H1 (cell line): ENCODE measurements at regions not wholly inside any gene's neighbourhood (a gene's known extent, or its start where the extent isn't known, plus 50 kb on each side); places are given as distances from the start of the nearest gene placed in this dataset.

Experiments
- CTCF ChIA-PET: fragments of 300-600 bp; sonication (Branson Sonifier 250); formaldehyde crosslinking; loops from one replicate; lab custom pipeline; 2021; ENCODE audit not compliant: partially characterized antibody; lab: Charles Lee
- POLR2A ChIA-PET: fragments of 300-600 bp; sonication (Branson Sonifier 250); formaldehyde crosslinking; loops from one replicate; lab custom pipeline; 2021; ENCODE audit warnings: inconsistent platforms; ENCODE audit not compliant: partially characterized antibody; lab: Charles Lee
- DNase-seq, 2 experiments: peaks; one replicate each; pipeline versions ENCODE4 v3.0.0 to v3.0.0-alpha.2; 2010 to 2022; ENCODE audit warnings: low spot score in 2 of 2, low read depth in 1 of 2, mixed read lengths in 1 of 2
- FAIRE-seq: peaks from 2 replicates; lab custom pipeline; 2011; peaks lifted over from hg19 to GRCh38; lab: Jason Lieb, UNC
- H2AFZ ChIP-seq: 2 replicates; pipeline ENCODE4 v1.8.1; 2012; ENCODE audit warnings: low read length, inconsistent platforms
- H2AK5ac ChIP-seq: 2 replicates; pipeline ENCODE4 v1.6.1; 2013; ENCODE audit warnings: low read depth, low read length
- H2BK120ac ChIP-seq: replicated peaks from 2 replicates; pipeline ENCODE3; 2013; ENCODE audit warnings: low read depth, low read length, inconsistent platforms
- H2BK12ac ChIP-seq: 2 replicates; pipeline ENCODE4 v1.6.1; 2013; ENCODE audit warnings: low read depth, low read length
- H2BK15ac ChIP-seq: 2 replicates; pipeline ENCODE4 v1.6.1; 2013; ENCODE audit warnings: low read length
- H2BK20ac ChIP-seq: 2 replicates; pipeline ENCODE4 v1.6.1; 2013; ENCODE audit warnings: low read length
- H2BK5ac ChIP-seq: 2 replicates; pipeline ENCODE4 v1.6.1; 2013; ENCODE audit warnings: low read depth, low read length
- H3K14ac ChIP-seq: 2 replicates; pipeline ENCODE4 v1.6.1; 2013; ENCODE audit warnings: inconsistent platforms; ENCODE audit not compliant: insufficient read length
- H3K18ac ChIP-seq: 2 replicates; pipeline ENCODE4 v1.6.1; 2013; ENCODE audit warnings: low read length; ENCODE audit errors: extremely low read depth
- H3K23ac ChIP-seq: 2 replicates; pipeline ENCODE4 v1.6.1; 2013; ENCODE audit warnings: inconsistent platforms; ENCODE audit not compliant: insufficient read length
- H3K23me2 ChIP-seq: 2 replicates; pipeline ENCODE4 v1.6.1; 2013; ENCODE audit warnings: low read depth, low read length
- H3K27ac ChIP-seq: 2 replicates; pipeline ENCODE4 v1.6.1; 2011; ENCODE audit warnings: low read depth, low read length, inconsistent platforms
- H3K27me3 ChIP-seq, 4 experiments: replicated peaks in 1 of 4; 1 replicate in 1 of 4; 2 replicates in 3 of 4; pipeline versions ENCODE4 v1.6.1 to v1.8.1; 2011 to 2013; ENCODE audit warnings: low read length in 3 of 4, mild to moderate bottlenecking in 3 of 4, inconsistent platforms in 2 of 4, mixed read lengths in 2 of 4, moderate library complexity in 1 of 4; ENCODE audit not compliant: control insufficient read depth in 3 of 4, insufficient read depth in 3 of 4; ENCODE audit errors: extremely low read depth in 1 of 4
- H3K36me3 ChIP-seq, 4 experiments: 2 replicates each; pipeline versions ENCODE4 v1.6.1 to v1.8.1; 2011 to 2013; ENCODE audit warnings: mild to moderate bottlenecking in 4 of 4, low read length in 3 of 4, moderate library complexity in 2 of 4, control low read depth in 1 of 4, inconsistent platforms in 1 of 4; ENCODE audit not compliant: insufficient read depth in 4 of 4, control insufficient read depth in 2 of 4
- H3K4ac ChIP-seq: replicated peaks from 2 replicates; pipeline ENCODE3; 2013; ENCODE audit warnings: low read length, low read depth, mixed read lengths, inconsistent platforms; ENCODE audit not compliant: insufficient read length
- H3K4me1 ChIP-seq, 4 experiments: replicated peaks in 1 of 4; 1 replicate in 1 of 4; 2 replicates in 3 of 4; pipeline versions ENCODE4 v1.6.1 to v1.8.1; 2011 to 2013; ENCODE audit warnings: low read length in 3 of 4, inconsistent platforms in 2 of 4, mixed read lengths in 1 of 4; ENCODE audit not compliant: insufficient read depth in 4 of 4, control insufficient read depth in 3 of 4
- H3K4me2 ChIP-seq, 2 experiments: 2 replicates each; pipeline versions ENCODE4 v1.6.1 to v1.8.1; 2011 to 2013; ENCODE audit warnings: low read depth in 2 of 2, low read length in 2 of 2, control low read depth in 1 of 2, inconsistent platforms in 1 of 2, mild to moderate bottlenecking in 1 of 2; ENCODE audit not compliant: insufficient read depth in 1 of 2
- H3K4me3 ChIP-seq, 4 experiments: fragments of 200-600, 300-600 bp in 1 of 4; sonication (generic), shearing (Covaris generic), sonication (Bioruptor Twin) in 1 of 4; 2 replicates each; pipeline versions ENCODE4 v1.5.1 to v1.8.1; 2011 to 2016; ENCODE audit warnings: low read length in 4 of 4, low read depth in 3 of 4, control low read depth in 2 of 4, inconsistent platforms in 2 of 4, mild to moderate bottlenecking in 2 of 4, mixed read lengths in 1 of 4, moderate library complexity in 1 of 4; ENCODE audit not compliant: insufficient read depth in 2 of 4; ENCODE audit errors: extremely low read depth in 1 of 4
- H3K56ac ChIP-seq: replicated peaks from 2 replicates; pipeline ENCODE3; 2013; ENCODE audit warnings: low read depth, mild to moderate bottlenecking, mixed read lengths, low read length, inconsistent platforms; ENCODE audit not compliant: insufficient read length
- H3K79me1 ChIP-seq: 2 replicates; pipeline ENCODE4 v1.6.1; 2013; ENCODE audit warnings: low read depth, low read length, control low read depth
- H3K79me2 ChIP-seq, 2 experiments: 2 replicates each; pipeline versions ENCODE4 v1.6.1 to v1.8.1; 2012 to 2013; ENCODE audit warnings: low read length in 2 of 2, mild to moderate bottlenecking in 2 of 2, inconsistent platforms in 1 of 2; ENCODE audit not compliant: insufficient read depth in 2 of 2, control insufficient read depth in 1 of 2
- H3K9ac ChIP-seq, 4 experiments: replicated peaks in 1 of 4; 1 replicate in 1 of 4; 2 replicates in 3 of 4; pipeline versions ENCODE4 v1.6.1 to v1.8.1; 2011 to 2013; ENCODE audit warnings: low read depth in 3 of 4, low read length in 3 of 4, control low read depth in 2 of 4, mild to moderate bottlenecking in 2 of 4, moderate library complexity in 2 of 4, inconsistent platforms in 1 of 4; ENCODE audit errors: extremely low read depth in 1 of 4
- H3K9me3 ChIP-seq, 2 experiments: 2 replicates each; pipeline versions ENCODE4 v1.6.1 to v1.8.1; 2012 to 2013; ENCODE audit warnings: mild to moderate bottlenecking in 2 of 2, moderate library complexity in 2 of 2, control low read depth in 1 of 2, inconsistent platforms in 1 of 2, low read depth in 1 of 2, low read length in 1 of 2, mixed read lengths in 1 of 2; ENCODE audit not compliant: insufficient read depth in 2 of 2
- H4K20me1 ChIP-seq, 2 experiments: replicated peaks in 1 of 2; 2 replicates each; pipeline versions ENCODE3 to v1.8.1; 2011 to 2013; ENCODE audit warnings: inconsistent platforms in 2 of 2, low read length in 2 of 2, mild to moderate bottlenecking in 1 of 2; ENCODE audit not compliant: insufficient read depth in 2 of 2, control insufficient read depth in 1 of 2
- H4K5ac ChIP-seq: 2 replicates; pipeline ENCODE4 v1.6.1; 2013; ENCODE audit warnings: low read length, low read depth, mixed read lengths, inconsistent platforms; ENCODE audit not compliant: insufficient read length
- H4K8ac ChIP-seq: 2 replicates; pipeline ENCODE4 v1.8.0; 2013; ENCODE audit warnings: mild to moderate bottlenecking, moderate library complexity, low read length, inconsistent platforms; ENCODE audit not compliant: insufficient read depth; ENCODE audit errors: extremely low read depth
- H4K91ac ChIP-seq: replicated peaks from 2 replicates; pipeline ENCODE3; 2013; ENCODE audit warnings: low read length, mixed read lengths, inconsistent platforms; ENCODE audit not compliant: insufficient read length
- ATF3 ChIP-seq: IDR thresholded peaks from 2 replicates; pipeline ENCODE4 v1.6.1; 2011; ENCODE audit warnings: low read depth, mild to moderate bottlenecking, low read length; ENCODE audit not compliant: insufficient read depth
- CBX8 ChIP-seq: fragments of 300-800, 300-1000 bp; sonication (generic); IDR thresholded peaks from 2 replicates; pipeline ENCODE4 v1.7.1; 2016; ENCODE audit warnings: low read depth, low read length, borderline replicate concordance
- CTCF ChIP-seq, 3 experiments: IDR thresholded peaks; 1 replicate in 2 of 3; 2 replicates in 1 of 3; pipeline versions ENCODE4 v1.5.1 to v1.6.1; 2011; ENCODE audit warnings: low read length in 3 of 3, mild to moderate bottlenecking in 3 of 3, inconsistent platforms in 2 of 3, low read depth in 1 of 3, moderate library complexity in 1 of 3; ENCODE audit not compliant: insufficient read depth in 1 of 3; ENCODE audit errors: control extremely low read depth in 1 of 3
- GABPA ChIP-seq: IDR thresholded peaks from 2 replicates; pipeline ENCODE4 v1.6.1; 2011; ENCODE audit warnings: mild to moderate bottlenecking, low read length, moderate library complexity, borderline replicate concordance; ENCODE audit not compliant: insufficient read depth
- POLR2A ChIP-seq, 2 experiments: IDR thresholded peaks; 1 replicate in 1 of 2; 2 replicates in 1 of 2; pipeline ENCODE4 v1.6.1; 2011; ENCODE audit warnings: low read depth in 2 of 2, low read length in 2 of 2, mild to moderate bottlenecking in 2 of 2; ENCODE audit errors: control extremely low read depth in 1 of 2
- POU5F1 ChIP-seq: IDR thresholded peaks from 2 replicates; pipeline ENCODE4 v1.6.1; 2011; ENCODE audit warnings: low read depth, mild to moderate bottlenecking, low read length, moderate library complexity
- SIX5 ChIP-seq: IDR thresholded peaks from 2 replicates; pipeline ENCODE4 v1.6.1; 2011; ENCODE audit warnings: mild to moderate bottlenecking, low read depth, low read length
- SP2 ChIP-seq: IDR thresholded peaks from 2 replicates; pipeline ENCODE4 v1.6.1; 2012; ENCODE audit warnings: mild to moderate bottlenecking, low read length, inconsistent platforms
- SRF ChIP-seq: IDR thresholded peaks from 2 replicates; pipeline ENCODE4 v1.6.1; 2011; ENCODE audit warnings: mild to moderate bottlenecking, low read depth, low read length, moderate library complexity
- TAF7 ChIP-seq: optimal IDR thresholded peaks from 2 replicates; pipeline ENCODE3; 2011; ENCODE audit warnings: low read depth, mild to moderate bottlenecking, inconsistent platforms, low read length, moderate library complexity, borderline replicate concordance
- ZNF274 ChIP-seq: IDR thresholded peaks from 2 replicates; pipeline ENCODE4 v1.7.0; 2012; ENCODE audit warnings: low read length, borderline replicate concordance; ENCODE audit errors: extremely low read depth
- WGBS, 2 experiments: shearing (Covaris generic) in 1 of 2; methylation state at CpG; one replicate each; pipeline versions ENCODE4 v1.1.6 to v1.1.7; 2013 to 2015; ENCODE audit warnings: low lambda C conversion rate in 2 of 2, mixed read lengths in 2 of 2, inconsistent platforms in 1 of 2, low coverage in 1 of 2, missing lambda C conversion rate in 1 of 2; ENCODE audit not compliant: insufficient replicate concordance in 2 of 2, insufficient coverage in 1 of 2, insufficient read length in 1 of 2; ENCODE audit errors: extremely low coverage in 1 of 2, missing lambda C conversion rate in 1 of 2; 5-methylcytosine and 5-hydroxymethylcytosine counted together

- Histone ChIP-seq H3K9me3 (no peaks in the 10 kb centered on the region), H2AK5ac (no peak overlapping the region), H2BK5ac (no peak overlapping the region), H3K4me2 (no peak overlapping the region), H3K9ac (no peak overlapping the region), H3K14ac (no peak overlapping the region), H3K23me2 (no peaks in the 10 kb centered on the region), H3K4me3 (no peak overlapping the region), H3K4ac (no peak overlapping the region), H3K36me3 (no peaks in the 10 kb centered on the region), H3K18ac (no peak overlapping the region), H2BK15ac (no peak overlapping the region), H2BK120ac (no peak overlapping the region), H3K4me1 (no peaks in the 10 kb centered on the region), H2BK20ac (no peak overlapping the region), H3K79me2 (no peaks in the 10 kb centered on the region), H3K23ac (no peak overlapping the region), H4K5ac (no peak overlapping the region), H4K20me1 (no peaks in the 10 kb centered on the region), H2BK12ac (no peak overlapping the region), H2AFZ (no peak overlapping the region), H3K56ac (no peak overlapping the region), H3K27me3 (no peaks in the 10 kb centered on the region), H4K91ac (no peak overlapping the region), H4K8ac (no peak overlapping the region), H3K79me1 (no peaks in the 10 kb centered on the region), H3K27ac (no peak overlapping the region)
- ChIA-PET POLR2A (no interaction called here), CTCF (interaction anchor here (0.6 kb wide), 1 partner anchor 196 kb away, joined by 3 read pairs; no protein-coding TSS in a partner anchor)
- DNase-seq (no peak), FAIRE-seq (no peak)
- 82% methylated on average over 4 of the region's 4 CpGs; no CpG with 5 or more reads in 1 of the 2 experiments for WGBS, 2 experiments
- TF ChIP-seq POLR2A (IDR thresholded peaks at IDR 0.05; ENCODE audit: control extremely low read depth in 1 of 2, low read depth in 2 of 2, low read length in 2 of 2) (no peak), ZNF274 (no peak), GABPA (no peak), SRF (no peak), CTCF (IDR thresholded peaks at IDR 0.05; ENCODE audit: control extremely low read depth in 1 of 3, insufficient read depth in 1 of 3, low read depth in 1 of 3, low read length in 3 of 3) (no peak), SIX5 (no peak), TAF7 (no peak), SP2 (no peak), CBX8 (no peak), POU5F1 (no peak), ATF3 (no peak)
Observed at GRCh38 chr9:73515216-73515615, 363.6 kb downstream of the ANXA1 start.
